GDM1 (cell line): ENCODE measurements at regions not wholly inside any gene's neighbourhood (a gene's known extent, or its start where the extent isn't known, plus 50 kb on each side); places are given as distances from the start of the nearest gene placed in this dataset.

Experiments used
- DNase-seq: peaks from one replicate; lab custom pipeline; 2025; lab: John Stamatoyannopoulos, UW

- no peak for DNase-seq
These were observed 371.1 kb upstream of the POU3F2 start for GRCh38 chr6:98463038-98464000.

- DNase-seq = no peak
These were observed 367.3 kb upstream of the POU3F2 start for GRCh38 chr6:98467091-98467490.

GRCh38 chr6:98467902-98468301 is 366.5 kb upstream of the POU3F2 start:
- DNase-seq = no peak

- no peak for DNase-seq
These were observed 365.2 kb upstream of the POU3F2 start for GRCh38 chr6:98469141-98469540.

- DNase-seq = no peak
These were observed 363.6 kb upstream of the POU3F2 start for GRCh38 chr6:98470821-98471220.

- no peak for DNase-seq
These were observed 362.9 kb upstream of the POU3F2 start for GRCh38 chr6:98471444-98471843.

- DNase-seq = no peak
These were observed 357.1 kb upstream of the POU3F2 start for GRCh38 chr6:98477231-98477630.

- DNase-seq = no peak
These were observed 349.7 kb upstream of the POU3F2 start for GRCh38 chr6:98484696-98485095.

GRCh38 chr6:98485593-98485992 is 348.8 kb upstream of the POU3F2 start:
- no peak for DNase-seq

GRCh38 chr6:98486057-98486456 is 348.3 kb upstream of the POU3F2 start:
- no peak for DNase-seq

GRCh38 chr6:98487612-98488011 is 346.8 kb upstream of the POU3F2 start:
- DNase-seq = no peak

GRCh38 chr6:98498144-98498775 is 336.1 kb upstream of the POU3F2 start:
- no peak for DNase-seq

GRCh38 chr6:98498866-98499265 is 335.5 kb upstream of the POU3F2 start:
- DNase-seq = no peak

GRCh38 chr6:98514073-98514720 is 320.2 kb upstream of the POU3F2 start:
- DNase-seq = no peak

GRCh38 chr6:98514796-98515195 is 319.6 kb upstream of the POU3F2 start:
- DNase-seq = no peak

GRCh38 chr6:98516206-98516605 is 318.2 kb upstream of the POU3F2 start:
- no peak for DNase-seq

GRCh38 chr6:98516866-98517265 is 317.5 kb upstream of the POU3F2 start:
- DNase-seq = no peak

GRCh38 chr6:98525860-98526259 is 308.5 kb upstream of the POU3F2 start:
- DNase-seq = no peak

GRCh38 chr6:98526465-98526864 is 307.9 kb upstream of the POU3F2 start:
- no peak for DNase-seq

- DNase-seq = no peak
These were observed 305.0 kb upstream of the POU3F2 start for GRCh38 chr6:98529364-98529763.

GRCh38 chr6:98530732-98531131 is 303.6 kb upstream of the POU3F2 start:
- DNase-seq = no peak

GRCh38 chr6:98532004-98532403 is 302.4 kb upstream of the POU3F2 start:
- no peak for DNase-seq

- DNase-seq = no peak
These were observed 294.6 kb upstream of the POU3F2 start for GRCh38 chr6:98539741-98540140.
